Thyroid gland (tissue), 4 donors: ENCODE measurements at regions not wholly inside any gene's neighbourhood (a gene's known extent, or its start where the extent isn't known, plus 50 kb on each side); places are given as distances from the start of the nearest gene placed in this dataset.

Experiments
- CTCF ChIP-seq, 6 experiments: fragments of 200-600 bp in 3 of 6; fragments of 450-650 bp in 3 of 6; sonication (generic) in 3 of 6; IDR thresholded peaks; one replicate each; pipeline ENCODE4 v1.5.1; 2016 to 2019; ENCODE audit warnings: antibody characterized with exemption in 6 of 6, mild to moderate bottlenecking in 2 of 6, inconsistent platforms in 1 of 6, moderate library complexity in 1 of 6
- POLR2A ChIP-seq, 2 donors: fragments of 450-650 bp; IDR thresholded peaks; one replicate each; pipeline ENCODE4 v1.6.1; 2017; ENCODE audit warnings: antibody characterized with exemption in 2 of 2, mild to moderate bottlenecking in 2 of 2, moderate library complexity in 1 of 2

- TF ChIP-seq CTCF (IDR thresholded peaks at IDR 0.05) (no peak), POLR2A (IDR thresholded peaks at IDR 0.05) (no peak)
Observed at GRCh38 chr2:122622934-122623333, 867.5 kb downstream of the TSN start.
